Kasumi-1 (cell line): ENCODE measurements at regions not wholly inside any gene's neighbourhood (a gene's known extent, or its start where the extent isn't known, plus 50 kb on each side); places are given as distances from the start of the nearest gene placed in this dataset.
A peak's percentile ranks its signal among the peaks of the same experiment; 100 is the strongest.
"Not testable (repeated sequence)": the region's sequence is repeated elsewhere in the genome, so short reads cannot be mapped to it uniquely, and the experiment has no call there.

ENCODE experiments used
- DNase-seq, 2 experiments: peaks; one replicate each; lab custom pipeline; 2025; lab: John Stamatoyannopoulos, UW

GRCh38 chr12:60498656-60499055, 902.8 kb downstream of the SLC16A7 start:
- DNase-seq, result no peak

DNA sequence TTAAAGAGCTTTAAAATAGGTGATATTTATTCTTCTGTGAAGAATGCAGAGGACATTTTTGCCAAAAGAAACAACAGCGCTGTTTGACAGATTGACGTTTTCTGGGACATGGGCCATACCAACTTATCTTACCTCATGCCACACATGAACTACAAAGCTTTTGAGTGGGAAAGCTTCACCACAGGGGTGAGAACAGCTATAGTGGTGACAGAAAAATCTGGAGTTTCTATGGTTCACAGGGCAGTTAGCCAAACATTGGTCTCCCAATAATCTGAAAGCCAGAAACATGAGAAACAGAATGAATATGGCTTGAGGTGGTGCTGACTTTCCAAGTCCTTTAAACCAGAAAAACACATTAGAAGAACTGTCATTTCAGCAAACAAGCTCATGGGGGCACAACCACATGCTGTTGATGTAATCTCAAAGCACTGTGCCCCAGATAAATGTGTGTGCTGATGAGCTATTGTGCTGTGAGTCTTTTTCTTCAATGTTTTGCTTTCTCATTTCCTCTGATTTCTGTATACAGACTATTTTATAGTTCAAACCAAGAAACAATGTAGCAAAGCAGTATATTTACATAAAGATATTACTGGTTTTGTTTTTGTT, 905.4 kb downstream of the SLC16A7 start:
- DNase-seq, result peak; percentile 21 to 44

DNA sequence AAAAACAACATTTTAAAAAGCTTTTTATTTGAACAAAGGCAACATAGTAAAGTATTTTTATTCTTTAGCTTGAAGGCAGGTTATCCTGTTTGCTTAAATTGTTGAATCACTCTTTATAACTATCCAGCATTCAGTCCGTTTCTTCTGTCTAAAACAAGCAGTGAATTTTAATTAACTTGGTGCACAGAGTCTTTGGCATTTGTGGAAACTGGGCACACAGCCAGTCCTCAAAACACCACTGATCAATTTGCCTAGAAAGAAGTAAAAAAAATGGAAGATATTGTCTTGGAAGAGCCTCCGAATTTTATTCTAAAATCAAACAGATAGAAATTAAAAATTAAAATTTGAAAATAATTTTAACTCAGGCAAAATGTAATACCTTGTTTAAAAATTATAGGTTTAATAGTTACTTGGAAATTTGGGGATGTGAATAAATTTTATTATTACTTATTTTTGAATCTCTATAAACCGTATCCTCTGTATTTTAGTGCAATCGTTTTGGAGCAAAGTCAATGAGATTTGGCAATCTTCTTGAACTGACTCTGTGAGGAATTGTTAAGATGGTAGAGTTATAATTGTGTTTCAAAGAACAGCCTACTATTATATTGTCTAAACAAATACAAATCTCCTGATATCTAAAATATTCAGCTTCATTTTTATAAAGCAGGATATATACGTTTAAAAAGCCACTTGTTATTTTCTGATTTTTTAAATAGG, 927.0 kb downstream of the SLC16A7 start:
- no peak for DNase-seq

DNA sequence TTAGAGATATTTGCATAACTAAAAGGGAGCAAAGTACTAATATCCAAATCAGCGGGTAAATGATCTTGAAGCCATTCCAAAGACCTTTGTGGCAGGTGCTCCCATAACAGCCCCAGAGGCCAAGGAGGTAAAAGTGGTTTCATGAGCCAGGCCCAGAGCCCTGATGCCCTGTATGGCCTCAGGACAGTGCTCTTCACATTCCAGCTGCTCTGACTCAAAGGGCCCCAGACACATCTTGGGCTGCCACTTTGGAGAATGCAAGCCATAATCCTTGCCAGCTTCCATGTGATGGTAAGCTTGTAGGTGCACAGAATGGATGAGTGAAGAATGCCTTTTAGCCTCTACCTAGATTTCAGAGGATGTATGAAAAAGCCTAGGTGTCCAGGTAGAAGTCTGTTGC, 933.4 kb downstream of the SLC16A7 start:
- no peak for DNase-seq

GRCh38 chr12:60529723-60530122, 933.9 kb downstream of the SLC16A7 start:
- no peak for DNase-seq

- no peak for DNase-seq
Observed at GRCh38 chr12:60535363-60535762, 939.5 kb downstream of the SLC16A7 start.

DNA sequence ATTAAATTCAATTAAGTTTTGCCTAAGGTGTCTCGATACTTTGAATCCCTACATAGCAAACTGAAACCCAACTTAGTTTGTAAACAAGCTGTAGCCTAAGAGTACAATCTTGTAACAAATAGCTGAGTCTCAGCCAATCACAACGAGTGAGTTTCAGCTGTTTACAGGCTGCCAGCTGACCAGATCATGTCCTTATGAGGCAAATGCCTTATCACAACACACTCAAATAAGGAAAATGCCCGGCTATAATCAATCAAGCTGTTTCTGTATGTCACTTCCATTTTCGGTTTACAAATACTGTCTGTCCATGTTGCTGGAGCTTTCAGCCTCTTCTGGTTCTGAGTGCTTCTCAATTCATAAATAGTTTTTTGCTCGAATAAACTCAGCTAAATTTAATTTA, 943.8 kb downstream of the SLC16A7 start:
- no peak for DNase-seq

- DNase-seq, result no peak
Observed at GRCh38 chr12:60568914-60569313, 973.1 kb downstream of the SLC16A7 start.

- no peak for DNase-seq
Observed at GRCh38 chr12:60577607-60578006, 981.8 kb downstream of the SLC16A7 start.

DNA sequence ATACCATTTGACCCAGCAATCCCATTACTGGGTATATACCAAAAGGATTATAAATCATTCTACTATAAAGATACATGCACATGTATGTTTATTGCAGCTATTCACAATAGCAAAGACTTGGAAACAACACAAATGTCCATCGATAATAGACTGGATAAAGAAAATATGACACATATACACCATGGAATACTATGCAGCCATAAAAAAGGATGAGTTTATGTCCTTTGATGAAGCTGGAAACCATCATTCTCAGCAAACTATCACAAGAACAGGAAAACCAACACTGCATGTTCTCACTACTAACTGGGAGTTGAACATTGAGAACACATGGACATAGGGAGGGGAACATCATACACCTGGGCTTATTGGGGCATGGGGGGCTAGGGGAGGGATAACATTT, 991.8 kb downstream of the SLC16A7 start:
- DNase-seq, result not testable (repeated sequence)

GRCh38 chr12:60594035-60594711, 998.3 kb downstream of the SLC16A7 start:
- DNase-seq, result no peak

GRCh38 chr12:60602601-60603000, 1006.8 kb downstream of the SLC16A7 start:
- no peak for DNase-seq

GRCh38 chr12:60603475-60603874, 1007.6 kb downstream of the SLC16A7 start:
- not testable (repeated sequence) for DNase-seq

GRCh38 chr12:60616400-60616799, 1020.6 kb downstream of the SLC16A7 start:
- DNase-seq, result no peak

DNA sequence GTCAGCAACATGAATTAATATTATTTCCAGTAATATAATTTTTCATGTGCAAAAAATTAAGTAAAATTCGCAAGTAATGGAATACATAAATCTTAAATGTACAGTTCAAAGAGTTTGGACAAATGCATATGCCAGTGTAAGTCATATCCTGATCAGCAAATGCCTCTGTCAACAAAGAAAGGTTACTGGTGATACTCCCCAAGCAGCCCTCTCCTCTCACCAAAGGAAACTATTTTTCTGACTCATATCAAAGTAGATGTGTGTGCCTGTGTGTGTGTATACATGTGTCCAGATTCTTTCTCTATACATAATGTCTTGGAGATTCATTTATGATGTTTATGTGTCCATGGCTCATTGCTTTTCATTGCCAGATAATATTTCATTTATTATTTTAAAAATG, 1035.0 kb downstream of the SLC16A7 start:
- no peak for DNase-seq

- peak in 1 of 2 experiments; percentile 5 for DNase-seq
Observed at GRCh38 chr12:60644076-60644475, 1048.2 kb downstream of the SLC16A7 start.

DNA sequence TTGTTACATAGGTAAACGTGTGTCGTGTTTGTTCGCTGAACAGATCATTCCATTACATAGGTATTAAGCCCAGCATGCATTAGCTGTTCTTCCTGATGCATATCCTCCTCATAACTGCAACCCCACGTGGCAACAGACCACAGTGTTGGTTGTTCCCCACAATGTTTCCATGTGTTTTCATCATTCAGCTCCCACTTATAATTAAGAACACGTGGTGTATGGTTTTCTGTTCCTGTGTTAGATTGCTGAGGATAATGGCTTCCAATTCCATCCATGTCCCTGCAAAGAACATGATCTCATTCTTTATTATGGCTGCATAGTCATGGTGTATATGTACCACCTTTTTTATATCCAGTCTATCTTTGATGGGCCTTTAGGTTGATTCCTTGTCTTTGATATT, 1071.1 kb downstream of the SLC16A7 start:
- no peak for DNase-seq

GRCh38 chr12:60672949-60673348, 1077.1 kb downstream of the SLC16A7 start:
- DNase-seq, result no peak

DNA sequence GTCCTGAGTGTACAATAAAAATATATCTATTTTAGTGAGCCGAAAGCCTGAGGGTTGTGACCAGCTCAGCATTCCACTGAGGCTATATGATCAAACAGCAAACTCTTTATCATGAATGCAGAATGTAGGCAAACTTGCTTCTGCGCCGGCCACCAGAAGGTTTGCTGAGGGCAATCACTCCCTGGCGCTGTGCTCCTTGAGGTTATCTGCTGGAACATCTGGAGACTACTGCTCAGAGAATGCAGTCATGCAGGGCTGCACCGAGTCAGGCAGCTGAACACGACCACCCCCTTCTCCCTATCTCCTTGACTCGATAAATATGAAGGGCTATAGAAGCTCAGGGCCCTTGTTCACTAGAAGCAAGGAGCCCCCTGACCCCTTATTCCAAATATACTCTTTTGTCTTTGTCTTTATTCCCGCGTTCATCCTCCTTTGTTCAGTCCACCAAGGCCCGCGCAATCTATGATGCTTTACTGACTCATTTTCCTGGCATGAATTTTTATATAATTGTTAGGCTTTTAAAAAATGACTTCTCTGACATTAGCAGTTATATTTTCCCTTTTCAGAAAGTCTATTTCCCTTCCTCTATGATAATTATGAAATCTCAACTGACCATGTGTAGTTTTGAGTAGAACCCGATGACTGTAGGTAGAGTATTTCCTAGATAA, 1089.3 kb downstream of the SLC16A7 start:
- no peak for DNase-seq

GRCh38 chr12:60689137-60689536, 1093.3 kb downstream of the SLC16A7 start:
- DNase-seq, result no peak

- DNase-seq, result no peak
Observed at GRCh38 chr12:60693019-60693626, 1097.3 kb downstream of the SLC16A7 start.

GRCh38 chr12:60704171-60704914, 1108.5 kb downstream of the SLC16A7 start:
- DNase-seq, result no peak
